ENCODE measurements at regions not wholly inside any gene's neighbourhood (a gene's known extent, or its start where the extent isn't known, plus 50 kb on each side); places are given as distances from the start of the nearest gene placed in this dataset.

GRCh38 chr3:174342941-174343501 lies 516.1 kb upstream of the NAALADL2 start:
- TF ChIP-seq TAF1 (IDR thresholded peaks at IDR 0.05; ENCODE audit: borderline replicate concordance, insufficient read depth, low read length) (no peak), REST (IDR thresholded peaks at IDR 0.05; ENCODE audit: insufficient read depth in 1 of 2, low read depth in 2 of 2, low read length in 2 of 2) (no peak), POLR2AphosphoS5 (IDR thresholded peaks at IDR 0.05; ENCODE audit: low read depth, low read length) (no peak), FOXP2 (optimal IDR thresholded peaks at IDR 0.05; ENCODE audit: borderline replicate concordance, extremely low read depth, extremely low read length, insufficient read depth) (no peak), SIN3A (IDR thresholded peaks at IDR 0.05; ENCODE audit: borderline replicate concordance, insufficient read depth, low read length) (no peak)

GRCh38 chr3:174346141-174346540 lies 513.0 kb upstream of the NAALADL2 start:
- no peak for TF ChIP-seq FOXP2 (optimal IDR thresholded peaks at IDR 0.05; ENCODE audit: borderline replicate concordance, extremely low read depth, extremely low read length, insufficient read depth)
- no peak for TF ChIP-seq SIN3A (IDR thresholded peaks at IDR 0.05; ENCODE audit: borderline replicate concordance, insufficient read depth, low read length)
- no peak for TF ChIP-seq REST (IDR thresholded peaks at IDR 0.05; ENCODE audit: insufficient read depth in 1 of 2, low read depth in 2 of 2, low read length in 2 of 2)
- no peak for TF ChIP-seq POLR2AphosphoS5 (IDR thresholded peaks at IDR 0.05; ENCODE audit: low read depth, low read length)
- no peak for TF ChIP-seq TAF1 (IDR thresholded peaks at IDR 0.05; ENCODE audit: borderline replicate concordance, insufficient read depth, low read length)

GRCh38 chr3:174346571-174346970 lies 512.6 kb upstream of the NAALADL2 start:
- TF ChIP-seq REST (IDR thresholded peaks at IDR 0.05; ENCODE audit: insufficient read depth in 1 of 2, low read depth in 2 of 2, low read length in 2 of 2): no peak
- no peak for TF ChIP-seq FOXP2 (optimal IDR thresholded peaks at IDR 0.05; ENCODE audit: borderline replicate concordance, extremely low read depth, extremely low read length, insufficient read depth)
- TF ChIP-seq SIN3A (IDR thresholded peaks at IDR 0.05; ENCODE audit: borderline replicate concordance, insufficient read depth, low read length): no peak
- no peak for TF ChIP-seq POLR2AphosphoS5 (IDR thresholded peaks at IDR 0.05; ENCODE audit: low read depth, low read length)
- TF ChIP-seq TAF1 (IDR thresholded peaks at IDR 0.05; ENCODE audit: borderline replicate concordance, insufficient read depth, low read length): no peak

GRCh38 chr3:174347474-174348138 lies 511.5 kb upstream of the NAALADL2 start:
- TF ChIP-seq TAF1 (IDR thresholded peaks at IDR 0.05; ENCODE audit: borderline replicate concordance, insufficient read depth, low read length): no peak
- TF ChIP-seq POLR2AphosphoS5 (IDR thresholded peaks at IDR 0.05; ENCODE audit: low read depth, low read length): no peak
- no peak for TF ChIP-seq REST (IDR thresholded peaks at IDR 0.05; ENCODE audit: insufficient read depth in 1 of 2, low read depth in 2 of 2, low read length in 2 of 2)
- TF ChIP-seq SIN3A (IDR thresholded peaks at IDR 0.05; ENCODE audit: borderline replicate concordance, insufficient read depth, low read length): no peak
- TF ChIP-seq FOXP2 (optimal IDR thresholded peaks at IDR 0.05; ENCODE audit: borderline replicate concordance, extremely low read depth, extremely low read length, insufficient read depth): no peak
